ENCODE measurements at regions not wholly inside any gene's neighbourhood (a gene's known extent, or its start where the extent isn't known, plus 50 kb on each side); places are given as distances from the start of the nearest gene placed in this dataset.

DNA sequence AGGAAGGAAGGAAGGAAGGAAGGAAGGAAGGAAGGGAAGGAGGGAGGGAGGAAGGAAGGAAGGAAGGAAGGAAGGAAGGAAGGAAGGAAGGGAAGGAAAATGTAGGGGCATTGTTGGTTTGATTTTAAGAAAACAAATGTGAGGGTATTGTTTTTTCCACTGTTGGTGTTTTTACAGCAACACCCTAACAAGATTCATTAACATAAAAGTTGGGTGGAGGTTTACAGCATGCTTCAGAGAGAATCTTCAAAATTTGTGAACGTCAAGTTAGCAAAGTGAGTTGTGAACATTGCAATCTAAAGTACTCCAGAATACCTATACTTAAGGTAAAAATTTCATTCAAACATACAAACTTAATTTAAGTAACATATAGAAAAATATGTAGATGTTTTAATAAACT is 200.2 kb upstream of the ID4 start:
- Histone ChIP-seq H3K4me3 (ENCODE audit: low read length) (no peak overlapping the region), H3K9me2 (replicated peaks; ENCODE audit: insufficient read depth, low read length) (no peaks in the 10 kb centered on the region), H3K27me3 (ENCODE audit: low read length) (no peaks in the 10 kb centered on the region), H3K27ac (ENCODE audit: low read length) (no peak overlapping the region), H4K20me1 (ENCODE audit: insufficient read depth, low read depth, low read length) (no peaks in the 10 kb centered on the region), H2AFZ (ENCODE audit: low read length) (no peak overlapping the region), H3K9me3 (ENCODE audit: low read length) (peaks cover 6% of the 10 kb centered on the region; the same call in 1 of the 2 replicates), H3K4me2 (ENCODE audit: low read depth, low read length, poor library complexity, severe bottlenecking) (no peak overlapping the region), H3K9ac (ENCODE audit: low read length) (no peak overlapping the region), H3K4me1 (ENCODE audit: low read length) (no peaks in the 10 kb centered on the region), H3K36me3 (ENCODE audit: insufficient read depth, low read length) (no peaks in the 10 kb centered on the region), H3K79me2 (ENCODE audit: low read length) (no peaks in the 10 kb centered on the region)
- DNase-seq = no peak

DNA sequence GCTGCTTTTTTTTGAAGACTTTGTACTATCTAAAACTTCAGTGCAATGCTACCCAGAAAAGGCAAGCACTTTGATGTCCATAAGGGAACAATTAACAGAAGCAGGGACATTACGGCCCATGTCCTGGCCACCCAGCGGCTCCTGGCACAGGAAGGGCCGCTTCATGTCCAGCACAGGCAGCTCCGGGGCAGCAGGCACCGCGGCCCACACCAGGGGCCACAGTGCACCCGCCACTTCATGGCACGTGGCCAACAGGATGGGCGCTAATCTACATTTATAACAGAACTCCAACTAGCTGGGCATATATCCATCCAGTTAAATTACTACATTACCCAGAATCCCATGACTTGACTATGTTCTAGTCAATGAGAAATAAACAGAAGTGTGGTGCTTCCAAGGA is 198.2 kb upstream of the ID4 start:
- no peak overlapping the region for H3K4me3 ChIP-seq (ENCODE audit: low read length)

DNA sequence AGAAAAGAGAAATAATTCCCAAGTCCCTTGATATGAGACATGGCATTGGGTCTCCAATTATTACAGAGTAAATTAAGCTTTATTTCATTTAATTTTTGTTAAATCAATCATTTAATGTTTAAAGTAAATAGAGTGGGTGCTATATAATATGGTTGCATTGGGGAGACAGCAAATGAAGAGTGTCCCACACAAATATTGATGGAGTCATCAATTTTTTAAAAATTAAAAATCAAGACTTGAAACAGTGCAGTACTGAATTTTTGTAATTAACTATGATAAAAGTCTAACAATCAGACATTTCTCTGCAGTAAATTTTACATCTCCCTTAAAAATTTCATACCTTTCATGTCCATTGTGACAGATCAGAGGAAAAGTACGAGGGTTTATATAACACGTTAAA is 193.9 kb upstream of the ID4 start:
- no peak overlapping the region for H3K4me3 ChIP-seq (ENCODE audit: low read length)
- no peaks in the 10 kb centered on the region for H4K20me1 ChIP-seq (ENCODE audit: insufficient read depth, low read depth, low read length)
- no peak for DNase-seq
- H3K27me3 ChIP-seq (ENCODE audit: low read length) = no peaks in the 10 kb centered on the region
- no peaks in the 10 kb centered on the region for H3K36me3 ChIP-seq (ENCODE audit: insufficient read depth, low read length)
- no peak overlapping the region for H3K4me2 ChIP-seq (ENCODE audit: low read depth, low read length, poor library complexity, severe bottlenecking)
- H2AFZ ChIP-seq (ENCODE audit: low read length) = no peak overlapping the region
- no peaks in the 10 kb centered on the region for H3K4me1 ChIP-seq (ENCODE audit: low read length)
- peaks cover 3% of the 10 kb centered on the region for H3K9me3 ChIP-seq (ENCODE audit: low read length)
- H3K79me2 ChIP-seq (ENCODE audit: low read length) = no peaks in the 10 kb centered on the region
- H3K9ac ChIP-seq (ENCODE audit: low read length) = no peak overlapping the region
- no peak overlapping the region for H3K27ac ChIP-seq (ENCODE audit: low read length)
- H3K9me2 ChIP-seq (replicated peaks; ENCODE audit: insufficient read depth, low read length) = 0 out of 2 replicates have a peak, but pooled peaks cover 4% of the 10 kb centered on the region

More for the DNA sequence above, 198.2 kb upstream of the ID4 start:
- Histone ChIP-seq H3K27ac (ENCODE audit: low read length) (no peak overlapping the region), H3K9ac (ENCODE audit: low read length) (no peak overlapping the region), H3K36me3 (ENCODE audit: insufficient read depth, low read length) (no peaks in the 10 kb centered on the region), H3K9me2 (replicated peaks; ENCODE audit: insufficient read depth, low read length) (no peaks in the 10 kb centered on the region), H3K27me3 (ENCODE audit: low read length) (no peaks in the 10 kb centered on the region), H4K20me1 (ENCODE audit: insufficient read depth, low read depth, low read length) (no peaks in the 10 kb centered on the region), H3K4me2 (ENCODE audit: low read depth, low read length, poor library complexity, severe bottlenecking) (no peak overlapping the region), H3K79me2 (ENCODE audit: low read length) (no peaks in the 10 kb centered on the region), H2AFZ (ENCODE audit: low read length) (no peak overlapping the region), H3K9me3 (ENCODE audit: low read length) (peaks cover 6% of the 10 kb centered on the region; the same call in 1 of the 2 replicates), H3K4me1 (ENCODE audit: low read length) (no peaks in the 10 kb centered on the region)
- DNase-seq = no peak

GRCh38 chr6:19643713-19644112 is 193.5 kb upstream of the ID4 start:
- no peaks in the 10 kb centered on the region; the same call in 1 of the 2 replicates for H3K9me3 ChIP-seq (ENCODE audit: low read length)
- no peak for DNase-seq
- H4K20me1 ChIP-seq (ENCODE audit: insufficient read depth, low read depth, low read length) = no peaks in the 10 kb centered on the region
- no peak overlapping the region for H3K9ac ChIP-seq (ENCODE audit: low read length)
- no peak overlapping the region for H3K4me2 ChIP-seq (ENCODE audit: low read depth, low read length, poor library complexity, severe bottlenecking)
- H3K27ac ChIP-seq (ENCODE audit: low read length) = no peak overlapping the region
- no peaks in the 10 kb centered on the region for H3K36me3 ChIP-seq (ENCODE audit: insufficient read depth, low read length)
- H3K79me2 ChIP-seq (ENCODE audit: low read length) = no peaks in the 10 kb centered on the region
- H3K9me2 ChIP-seq (replicated peaks; ENCODE audit: insufficient read depth, low read length) = 0 out of 2 replicates have a peak, but pooled peaks cover 4% of the 10 kb centered on the region
- H3K27me3 ChIP-seq (ENCODE audit: low read length) = no peaks in the 10 kb centered on the region
- H3K4me3 ChIP-seq (ENCODE audit: low read length) = no peak overlapping the region
- H3K4me1 ChIP-seq (ENCODE audit: low read length) = no peaks in the 10 kb centered on the region
- no peak overlapping the region for H2AFZ ChIP-seq (ENCODE audit: low read length)

DNA sequence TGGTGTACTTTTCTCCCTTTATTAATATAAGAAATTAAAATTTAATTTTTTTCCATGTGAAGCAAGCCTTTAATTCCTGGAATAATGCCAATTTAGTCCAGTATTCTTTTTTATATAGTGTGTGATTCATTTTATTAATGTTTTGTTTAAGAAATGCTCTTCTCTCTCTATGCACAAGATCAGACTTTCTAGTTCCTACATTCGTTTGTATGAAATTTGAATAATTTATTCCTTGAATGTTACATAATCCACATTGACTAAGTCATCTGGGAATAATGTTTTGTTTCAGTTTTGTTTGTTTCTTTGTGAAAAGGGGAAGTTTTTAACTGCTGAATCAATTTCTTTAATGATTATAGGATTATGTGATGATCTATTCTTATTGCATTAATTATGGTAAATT is 181.4 kb upstream of the ID4 start:
- no peaks in the 10 kb centered on the region for H3K4me1 ChIP-seq (ENCODE audit: low read length)
- H3K4me2 ChIP-seq (ENCODE audit: low read depth, low read length, poor library complexity, severe bottlenecking) = no peak overlapping the region
- no peaks in the 10 kb centered on the region for H3K79me2 ChIP-seq (ENCODE audit: low read length)
- H4K20me1 ChIP-seq (ENCODE audit: insufficient read depth, low read depth, low read length) = no peaks in the 10 kb centered on the region
- no peaks in the 10 kb centered on the region for H3K9me3 ChIP-seq (ENCODE audit: low read length)
- no peaks in the 10 kb centered on the region for H3K27me3 ChIP-seq (ENCODE audit: low read length)
- H2AFZ ChIP-seq (ENCODE audit: low read length) = no peak overlapping the region
- no peaks in the 10 kb centered on the region for H3K9me2 ChIP-seq (replicated peaks; ENCODE audit: insufficient read depth, low read length)
- H3K36me3 ChIP-seq (ENCODE audit: insufficient read depth, low read length) = no peaks in the 10 kb centered on the region
- no peak overlapping the region for H3K9ac ChIP-seq (ENCODE audit: low read length)
- no peak for DNase-seq
- H3K4me3 ChIP-seq (ENCODE audit: low read length) = no peak overlapping the region
- no peak overlapping the region for H3K27ac ChIP-seq (ENCODE audit: low read length)

DNA sequence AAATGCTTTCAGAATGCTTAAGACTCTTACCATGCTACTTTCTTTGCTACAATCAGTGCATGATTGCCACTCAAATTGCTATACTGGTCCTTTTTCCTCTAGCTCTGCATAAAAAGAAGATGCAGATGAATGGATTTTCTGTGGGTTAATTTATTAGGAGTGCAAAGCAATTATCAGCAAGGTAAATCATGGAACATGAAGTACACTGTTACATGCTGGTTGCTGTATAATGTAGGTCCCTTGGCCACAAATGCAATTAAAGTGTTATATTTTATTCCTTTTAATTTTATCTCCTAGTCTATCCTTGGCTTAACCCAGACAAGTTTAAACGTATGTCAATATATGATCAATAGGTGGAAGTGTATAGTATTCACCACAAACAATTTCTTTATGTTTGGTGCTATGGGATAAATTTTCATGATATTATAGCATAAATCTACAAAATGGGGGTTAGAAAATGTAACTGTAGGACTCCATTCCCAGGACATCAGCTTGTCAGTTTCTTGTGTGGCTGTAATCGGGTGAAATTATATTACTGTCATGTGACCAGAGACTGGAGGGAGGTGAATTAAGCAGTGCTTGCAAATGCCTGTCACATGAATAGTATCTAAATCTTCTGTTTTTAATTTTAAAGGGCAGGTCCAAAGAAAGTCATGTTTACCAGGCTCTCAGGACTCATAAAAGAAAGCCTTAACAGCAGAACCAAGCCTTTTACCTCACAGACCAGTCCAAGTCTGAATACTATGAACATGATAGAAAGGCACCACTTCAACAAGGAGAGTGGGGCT is 176.9 kb upstream of the ID4 start:
- Histone ChIP-seq H2AFZ (ENCODE audit: low read length) (no peak overlapping the region), H3K4me1 (ENCODE audit: low read length) (no peaks in the 10 kb centered on the region), H3K4me3 (ENCODE audit: low read length) (no peak overlapping the region), H3K9ac (ENCODE audit: low read length) (no peak overlapping the region), H3K9me3 (ENCODE audit: low read length) (no peaks in the 10 kb centered on the region), H3K27me3 (ENCODE audit: low read length) (no peaks in the 10 kb centered on the region), H3K27ac (ENCODE audit: low read length) (no peak overlapping the region), H3K9me2 (replicated peaks; ENCODE audit: insufficient read depth, low read length) (no peaks in the 10 kb centered on the region), H3K4me2 (ENCODE audit: low read depth, low read length, poor library complexity, severe bottlenecking) (no peak overlapping the region), H3K79me2 (ENCODE audit: low read length) (no peaks in the 10 kb centered on the region), H4K20me1 (ENCODE audit: insufficient read depth, low read depth, low read length) (no peaks in the 10 kb centered on the region), H3K36me3 (ENCODE audit: insufficient read depth, low read length) (no peaks in the 10 kb centered on the region)
- no peak for DNase-seq

GRCh38 chr6:19662911-19663310 is 174.3 kb upstream of the ID4 start:
- Histone ChIP-seq H3K27me3 (ENCODE audit: low read length) (no peaks in the 10 kb centered on the region), H2AFZ (ENCODE audit: low read length) (no peak overlapping the region), H3K4me1 (ENCODE audit: low read length) (no peaks in the 10 kb centered on the region), H4K20me1 (ENCODE audit: insufficient read depth, low read depth, low read length) (no peaks in the 10 kb centered on the region), H3K9me2 (replicated peaks; ENCODE audit: insufficient read depth, low read length) (no peaks in the 10 kb centered on the region), H3K4me3 (ENCODE audit: low read length) (no peak overlapping the region), H3K36me3 (ENCODE audit: insufficient read depth, low read length) (no peaks in the 10 kb centered on the region), H3K9me3 (ENCODE audit: low read length) (no peaks in the 10 kb centered on the region), H3K79me2 (ENCODE audit: low read length) (no peaks in the 10 kb centered on the region), H3K27ac (ENCODE audit: low read length) (no peak overlapping the region), H3K9ac (ENCODE audit: low read length) (no peak overlapping the region), H3K4me2 (ENCODE audit: low read depth, low read length, poor library complexity, severe bottlenecking) (no peak overlapping the region)
- DNase-seq = no peak

GRCh38 chr6:19663479-19663878 is 173.7 kb upstream of the ID4 start:
- Histone ChIP-seq H3K4me1 (ENCODE audit: low read length) (no peaks in the 10 kb centered on the region), H3K9ac (ENCODE audit: low read length) (no peak overlapping the region), H3K27ac (ENCODE audit: low read length) (no peak overlapping the region), H3K79me2 (ENCODE audit: low read length) (no peaks in the 10 kb centered on the region), H3K9me3 (ENCODE audit: low read length) (no peaks in the 10 kb centered on the region), H3K27me3 (ENCODE audit: low read length) (no peaks in the 10 kb centered on the region), H2AFZ (ENCODE audit: low read length) (no peak overlapping the region), H3K4me3 (ENCODE audit: low read length) (no peak overlapping the region), H4K20me1 (ENCODE audit: insufficient read depth, low read depth, low read length) (no peaks in the 10 kb centered on the region), H3K4me2 (ENCODE audit: low read depth, low read length, poor library complexity, severe bottlenecking) (no peak overlapping the region), H3K36me3 (ENCODE audit: insufficient read depth, low read length) (no peaks in the 10 kb centered on the region), H3K9me2 (replicated peaks; ENCODE audit: insufficient read depth, low read length) (no peaks in the 10 kb centered on the region)
- no peak for DNase-seq
